ENCODE measurements at regions not wholly inside any gene's neighbourhood (a gene's known extent, or its start where the extent isn't known, plus 50 kb on each side); places are given as distances from the start of the nearest gene placed in this dataset.

GRCh38 chr13:62358646-62358932 lies 942.9 kb upstream of the PCDH20 start:
- TF ChIP-seq CTCF (IDR thresholded peaks at IDR 0.05 in 4 of 5, conservative IDR thresholded peaks at IDR 0.05 in 1 of 5): no peak
- no peak for TF ChIP-seq POLR2A (IDR thresholded peaks at IDR 0.05)

Measured in gastrocnemius medialis (tissue), 4 donors.